ENCODE measurements at regions not wholly inside any gene's neighbourhood (a gene's known extent, or its start where the extent isn't known, plus 50 kb on each side); places are given as distances from the start of the nearest gene placed in this dataset.

GRCh38 chr3:41080141-41080540 lies 119.2 kb upstream of the CTNNB1 start:
- no peak for TF ChIP-seq POLR2AphosphoS5 (IDR thresholded peaks at IDR 0.05; ENCODE audit: borderline replicate concordance, low read depth, low read length)
- no peak for TF ChIP-seq FOXP2 (optimal IDR thresholded peaks at IDR 0.05; ENCODE audit: control extremely low read depth, extremely low read length, insufficient read depth)
- no peak for TF ChIP-seq EZH2 (IDR thresholded peaks at IDR 0.05)
- no peak for DNase-seq (ENCODE audit: low read depth, low spot score)

GRCh38 chr3:41088882-41089281 lies 110.4 kb upstream of the CTNNB1 start:
- no peak for TF ChIP-seq POLR2AphosphoS5 (IDR thresholded peaks at IDR 0.05; ENCODE audit: borderline replicate concordance, low read depth, low read length)
- TF ChIP-seq FOXP2 (optimal IDR thresholded peaks at IDR 0.05; ENCODE audit: control extremely low read depth, extremely low read length, insufficient read depth): no peak
- TF ChIP-seq EZH2 (IDR thresholded peaks at IDR 0.05): no peak
- DNase-seq (ENCODE audit: low read depth, low spot score): no peak
- Histone ChIP-seq H3K9ac (ENCODE audit: insufficient read length) (no peak overlapping the region), H3K9me3 (ENCODE audit: low read depth, low read length) (no peaks in the 10 kb centered on the region), H3K4me3 (no peak overlapping the region), H3K27ac (no peak overlapping the region), H3K36me3 (ENCODE audit: insufficient read depth, low read length) (no peaks in the 10 kb centered on the region)

More at GRCh38 chr3:41080141-41080540, 119.2 kb upstream of the CTNNB1 start:
- Histone ChIP-seq H3K27ac (no peak overlapping the region), H3K36me3 (ENCODE audit: insufficient read depth, low read length) (no peaks in the 10 kb centered on the region), H3K9me3 (ENCODE audit: low read depth, low read length) (no peaks in the 10 kb centered on the region), H3K4me3 (no peak overlapping the region), H3K9ac (ENCODE audit: insufficient read length) (no peak overlapping the region)

GRCh38 chr3:41089566-41089965 lies 109.7 kb upstream of the CTNNB1 start:
- no peaks in the 10 kb centered on the region for H3K9me3 ChIP-seq (ENCODE audit: low read depth, low read length)
- H3K27ac ChIP-seq: no peak overlapping the region
- H3K4me3 ChIP-seq: no peak overlapping the region
- DNase-seq (ENCODE audit: low read depth, low spot score): no peak
- H3K36me3 ChIP-seq (ENCODE audit: insufficient read depth, low read length): no peaks in the 10 kb centered on the region
- H3K9ac ChIP-seq (ENCODE audit: insufficient read length): no peak overlapping the region
- TF ChIP-seq POLR2AphosphoS5 (IDR thresholded peaks at IDR 0.05; ENCODE audit: borderline replicate concordance, low read depth, low read length) (no peak), EZH2 (IDR thresholded peaks at IDR 0.05) (no peak), FOXP2 (optimal IDR thresholded peaks at IDR 0.05; ENCODE audit: control extremely low read depth, extremely low read length, insufficient read depth) (no peak)

GRCh38 chr3:41092844-41093243 lies 106.5 kb upstream of the CTNNB1 start:
- Histone ChIP-seq H3K9ac (ENCODE audit: insufficient read length) (no peak overlapping the region), H3K27ac (no peak overlapping the region)

GRCh38 chr3:41093476-41093875 lies 105.8 kb upstream of the CTNNB1 start:
- H3K36me3 ChIP-seq (ENCODE audit: insufficient read depth, low read length): no peaks in the 10 kb centered on the region
- H3K4me3 ChIP-seq: no peak overlapping the region
- DNase-seq (ENCODE audit: low read depth, low spot score): no peak
- no peak overlapping the region for H3K27ac ChIP-seq
- no peaks in the 10 kb centered on the region for H3K9me3 ChIP-seq (ENCODE audit: low read depth, low read length)
- no peak overlapping the region for H3K9ac ChIP-seq (ENCODE audit: insufficient read length)
- TF ChIP-seq EZH2 (IDR thresholded peaks at IDR 0.05): no peak
- no peak for TF ChIP-seq FOXP2 (optimal IDR thresholded peaks at IDR 0.05; ENCODE audit: control extremely low read depth, extremely low read length, insufficient read depth)
- no peak for TF ChIP-seq POLR2AphosphoS5 (IDR thresholded peaks at IDR 0.05; ENCODE audit: borderline replicate concordance, low read depth, low read length)

More at GRCh38 chr3:41092844-41093243, 106.5 kb upstream of the CTNNB1 start:
- no peaks in the 10 kb centered on the region for H3K9me3 ChIP-seq (ENCODE audit: low read depth, low read length)
- TF ChIP-seq FOXP2 (optimal IDR thresholded peaks at IDR 0.05; ENCODE audit: control extremely low read depth, extremely low read length, insufficient read depth) (no peak), EZH2 (IDR thresholded peaks at IDR 0.05) (no peak), POLR2AphosphoS5 (IDR thresholded peaks at IDR 0.05; ENCODE audit: borderline replicate concordance, low read depth, low read length) (no peak)
- no peaks in the 10 kb centered on the region for H3K36me3 ChIP-seq (ENCODE audit: insufficient read depth, low read length)
- DNase-seq (ENCODE audit: low read depth, low spot score): no peak
- no peak overlapping the region for H3K4me3 ChIP-seq

GRCh38 chr3:41094351-41094750 lies 105.0 kb upstream of the CTNNB1 start:
- no peaks in the 10 kb centered on the region for H3K36me3 ChIP-seq (ENCODE audit: insufficient read depth, low read length)
- no peak overlapping the region for H3K4me3 ChIP-seq
- H3K9me3 ChIP-seq (ENCODE audit: low read depth, low read length): no peaks in the 10 kb centered on the region
- DNase-seq (ENCODE audit: low read depth, low spot score): no peak
- H3K27ac ChIP-seq: no peak overlapping the region
- no peak for TF ChIP-seq EZH2 (IDR thresholded peaks at IDR 0.05)
- TF ChIP-seq POLR2AphosphoS5 (IDR thresholded peaks at IDR 0.05; ENCODE audit: borderline replicate concordance, low read depth, low read length): no peak
- no peak for TF ChIP-seq FOXP2 (optimal IDR thresholded peaks at IDR 0.05; ENCODE audit: control extremely low read depth, extremely low read length, insufficient read depth)
- H3K9ac ChIP-seq (ENCODE audit: insufficient read length): no peak overlapping the region

GRCh38 chr3:41095702-41096101 lies 103.6 kb upstream of the CTNNB1 start:
- no peaks in the 10 kb centered on the region for H3K9me3 ChIP-seq (ENCODE audit: low read depth, low read length)
- no peaks in the 10 kb centered on the region for H3K36me3 ChIP-seq (ENCODE audit: insufficient read depth, low read length)
- no peak for TF ChIP-seq POLR2AphosphoS5 (IDR thresholded peaks at IDR 0.05; ENCODE audit: borderline replicate concordance, low read depth, low read length)
- TF ChIP-seq FOXP2 (optimal IDR thresholded peaks at IDR 0.05; ENCODE audit: control extremely low read depth, extremely low read length, insufficient read depth): no peak
- TF ChIP-seq EZH2 (IDR thresholded peaks at IDR 0.05): no peak
- H3K9ac ChIP-seq (ENCODE audit: insufficient read length): no peak overlapping the region
- no peak overlapping the region for H3K27ac ChIP-seq
- no peak overlapping the region for H3K4me3 ChIP-seq
- no peak for DNase-seq (ENCODE audit: low read depth, low spot score)

- Histone ChIP-seq H3K4me3 (no peak overlapping the region), H3K27ac (no peak overlapping the region), H3K9ac (ENCODE audit: insufficient read length) (no peak overlapping the region), H3K9me3 (ENCODE audit: low read depth, low read length) (no peaks in the 10 kb centered on the region), H3K36me3 (ENCODE audit: insufficient read depth, low read length) (no peaks in the 10 kb centered on the region)
- no peak for DNase-seq (ENCODE audit: low read depth, low spot score)
- TF ChIP-seq EZH2 (IDR thresholded peaks at IDR 0.05): no peak
- no peak for TF ChIP-seq POLR2AphosphoS5 (IDR thresholded peaks at IDR 0.05; ENCODE audit: borderline replicate concordance, low read depth, low read length)
- no peak for TF ChIP-seq FOXP2 (optimal IDR thresholded peaks at IDR 0.05; ENCODE audit: control extremely low read depth, extremely low read length, insufficient read depth)
These were observed 101.3 kb upstream of the CTNNB1 start for GRCh38 chr3:41097896-41098496.

GRCh38 chr3:41101231-41101630 lies 98.1 kb upstream of the CTNNB1 start:
- no peaks in the 10 kb centered on the region for H3K36me3 ChIP-seq (ENCODE audit: insufficient read depth, low read length)
- DNase-seq (ENCODE audit: low read depth, low spot score): no peak
- no peak overlapping the region for H3K27ac ChIP-seq
- H3K9ac ChIP-seq (ENCODE audit: insufficient read length): no peak overlapping the region
- H3K4me3 ChIP-seq: no peak overlapping the region
- no peak for TF ChIP-seq POLR2AphosphoS5 (IDR thresholded peaks at IDR 0.05; ENCODE audit: borderline replicate concordance, low read depth, low read length)
- no peak for TF ChIP-seq FOXP2 (optimal IDR thresholded peaks at IDR 0.05; ENCODE audit: control extremely low read depth, extremely low read length, insufficient read depth)
- TF ChIP-seq EZH2 (IDR thresholded peaks at IDR 0.05): no peak
- H3K9me3 ChIP-seq (ENCODE audit: low read depth, low read length): no peaks in the 10 kb centered on the region

Data from SK-N-MC (cell line).